ENCODE measurements at regions not wholly inside any gene's neighbourhood (a gene's known extent, or its start where the extent isn't known, plus 50 kb on each side); places are given as distances from the start of the nearest gene placed in this dataset.

DNA sequence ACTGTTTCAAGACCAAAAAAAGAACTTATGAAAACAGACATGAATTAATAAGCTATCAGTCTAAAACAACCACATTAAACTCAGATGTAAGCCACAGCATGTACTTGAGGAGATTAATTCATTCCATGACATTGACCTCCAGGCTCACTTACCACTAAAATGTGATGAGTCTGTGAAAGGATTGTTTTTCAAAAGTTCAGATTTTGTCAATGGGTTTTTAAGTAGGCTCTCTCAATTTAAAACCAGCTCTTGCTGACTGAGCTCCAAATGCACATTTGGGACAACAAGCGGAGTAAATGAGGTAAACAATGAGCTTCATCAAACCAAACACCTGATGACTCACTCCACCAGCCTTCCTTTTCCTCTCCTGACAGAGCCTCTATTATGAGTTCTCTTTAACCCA is 197.0 kb downstream of the SIM1 start:
- Histone ChIP-seq H3K27me3 (no peaks in the 10 kb centered on the region), H3K4me3 (no peak overlapping the region), H3K4me1 (ENCODE audit: insufficient read depth) (no peaks in the 10 kb centered on the region), H3K36me3 (no peaks in the 10 kb centered on the region), H3K9me3 (no peaks in the 10 kb centered on the region), H3K27ac (no peak overlapping the region)
- DNase-seq, result no peak
- intact Hi-C loops (cut with DNase I), result no loop called here
- WGBS, 3 donors, result 38 to 71% (median 50%) methylated on average over 1 of the region's 1 CpG
- no peak for TF ChIP-seq EP300 (IDR thresholded peaks at IDR 0.05)
- no peak for TF ChIP-seq POLR2A (IDR thresholded peaks at IDR 0.05)
- TF ChIP-seq, protein P1, sequence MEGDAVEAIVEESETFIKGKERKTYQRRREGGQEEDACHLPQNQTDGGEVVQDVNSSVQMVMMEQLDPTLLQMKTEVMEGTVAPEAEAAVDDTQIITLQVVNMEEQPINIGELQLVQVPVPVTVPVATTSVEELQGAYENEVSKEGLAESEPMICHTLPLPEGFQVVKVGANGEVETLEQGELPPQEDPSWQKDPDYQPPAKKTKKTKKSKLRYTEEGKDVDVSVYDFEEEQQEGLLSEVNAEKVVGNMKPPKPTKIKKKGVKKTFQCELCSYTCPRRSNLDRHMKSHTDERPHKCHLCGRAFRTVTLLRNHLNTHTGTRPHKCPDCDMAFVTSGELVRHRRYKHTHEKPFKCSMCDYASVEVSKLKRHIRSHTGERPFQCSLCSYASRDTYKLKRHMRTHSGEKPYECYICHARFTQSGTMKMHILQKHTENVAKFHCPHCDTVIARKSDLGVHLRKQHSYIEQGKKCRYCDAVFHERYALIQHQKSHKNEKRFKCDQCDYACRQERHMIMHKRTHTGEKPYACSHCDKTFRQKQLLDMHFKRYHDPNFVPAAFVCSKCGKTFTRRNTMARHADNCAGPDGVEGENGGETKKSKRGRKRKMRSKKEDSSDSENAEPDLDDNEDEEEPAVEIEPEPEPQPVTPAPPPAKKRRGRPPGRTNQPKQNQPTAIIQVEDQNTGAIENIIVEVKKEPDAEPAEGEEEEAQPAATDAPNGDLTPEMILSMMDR (IDR thresholded peaks at IDR 0.05), result no peak

- H3K4me3 ChIP-seq, result no peak overlapping the region
- DNase-seq, result no peak
- 86 to 93% (median 93%) methylated on average over 10 of the region's 10 CpGs for WGBS, 3 donors
- H3K27ac ChIP-seq, result no peak overlapping the region
- no peaks in the 10 kb centered on the region for H3K36me3 ChIP-seq
- no peaks in the 10 kb centered on the region for H3K4me1 ChIP-seq (ENCODE audit: insufficient read depth)
- no peaks in the 10 kb centered on the region for H3K9me3 ChIP-seq
- TF ChIP-seq EP300 (IDR thresholded peaks at IDR 0.05) (no peak), POLR2A (IDR thresholded peaks at IDR 0.05) (no peak)
- TF ChIP-seq, protein P1 (IDR thresholded peaks at IDR 0.05), result no peak
- H3K27me3 ChIP-seq, result no peaks in the 10 kb centered on the region
- intact Hi-C loops (cut with DNase I), result no loop called here
Observed at GRCh38 chr6:100266494-100267401, 198.0 kb downstream of the SIM1 start.

DNA sequence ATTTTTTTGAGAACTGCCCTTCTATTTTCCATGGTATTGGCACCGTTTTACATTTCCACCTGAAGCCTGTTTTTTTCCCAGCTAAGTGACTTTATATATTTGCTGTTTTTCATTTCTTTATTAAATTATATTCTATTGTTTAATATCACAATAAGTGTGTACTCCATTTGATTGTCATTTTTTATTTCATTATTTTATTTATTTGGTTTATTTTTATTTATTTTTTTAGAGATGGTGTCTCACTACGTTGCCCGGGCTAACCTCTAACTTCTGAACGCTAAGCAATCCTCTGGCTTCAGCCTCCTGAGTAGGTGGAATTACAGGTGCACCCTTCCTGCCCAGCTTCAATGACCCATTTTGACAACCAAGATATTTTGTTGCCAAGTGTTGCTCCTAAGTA is 202.6 kb downstream of the SIM1 start:
- DNase-seq, result no peak
- 84 to 93% (median 91%) methylated on average over 4 of the region's 4 CpGs for WGBS, 3 donors
- H3K4me3 ChIP-seq, result no peak overlapping the region
- no peaks in the 10 kb centered on the region for H3K9me3 ChIP-seq
- H3K27ac ChIP-seq, result no peak overlapping the region
- H3K4me1 ChIP-seq (ENCODE audit: insufficient read depth), result no peaks in the 10 kb centered on the region
- TF ChIP-seq, protein P1 (IDR thresholded peaks at IDR 0.05), result no peak
- TF ChIP-seq EP300 (IDR thresholded peaks at IDR 0.05) (no peak), POLR2A (IDR thresholded peaks at IDR 0.05) (no peak)
- H3K36me3 ChIP-seq, result no peaks in the 10 kb centered on the region
- no peaks in the 10 kb centered on the region for H3K27me3 ChIP-seq
- intact Hi-C loops (cut with DNase I), result no loop called here

- no peak overlapping the region for H3K4me3 ChIP-seq
- H3K36me3 ChIP-seq, result no peaks in the 10 kb centered on the region
- no peaks in the 10 kb centered on the region for H3K4me1 ChIP-seq (ENCODE audit: insufficient read depth)
- H3K27me3 ChIP-seq, result no peaks in the 10 kb centered on the region
- H3K9me3 ChIP-seq, result no peaks in the 10 kb centered on the region
- H3K27ac ChIP-seq, result no peak overlapping the region
- DNase-seq, result no peak
- TF ChIP-seq, protein P1 (IDR thresholded peaks at IDR 0.05), result no peak
- TF ChIP-seq POLR2A (IDR thresholded peaks at IDR 0.05), result no peak
- no peak for TF ChIP-seq EP300 (IDR thresholded peaks at IDR 0.05)
- intact Hi-C loops (cut with DNase I), result no loop called here
- WGBS, 3 donors, result 91 to 96% (median 92%) methylated on average over 2 of the region's 2 CpGs
Observed at GRCh38 chr6:100261486-100261885, 203.2 kb downstream of the SIM1 start.

All from ovary (tissue), 7 donors.